ENCODE measurements at regions not wholly inside any gene's neighbourhood (a gene's known extent, or its start where the extent isn't known, plus 50 kb on each side); places are given as distances from the start of the nearest gene placed in this dataset.
"Not testable (repeated sequence)": the region's sequence is repeated elsewhere in the genome, so short reads cannot be mapped to it uniquely, and the experiment has no call there.

- TF ChIP-seq EZH2 (optimal IDR thresholded peaks at IDR 0.05; ENCODE audit: low read depth, low read length); CTCF (IDR thresholded peaks at IDR 0.05; ENCODE audit: low read length); EZH2phosphoT487 (IDR thresholded peaks at IDR 0.05; ENCODE audit: low read length): not testable (repeated sequence)
Measured at GRCh38 chr5:91296102-91296501, 87.0 kb downstream of the ARRDC3 start.
